ENCODE measurements at regions not wholly inside any gene's neighbourhood (a gene's known extent, or its start where the extent isn't known, plus 50 kb on each side); places are given as distances from the start of the nearest gene placed in this dataset.

DNA sequence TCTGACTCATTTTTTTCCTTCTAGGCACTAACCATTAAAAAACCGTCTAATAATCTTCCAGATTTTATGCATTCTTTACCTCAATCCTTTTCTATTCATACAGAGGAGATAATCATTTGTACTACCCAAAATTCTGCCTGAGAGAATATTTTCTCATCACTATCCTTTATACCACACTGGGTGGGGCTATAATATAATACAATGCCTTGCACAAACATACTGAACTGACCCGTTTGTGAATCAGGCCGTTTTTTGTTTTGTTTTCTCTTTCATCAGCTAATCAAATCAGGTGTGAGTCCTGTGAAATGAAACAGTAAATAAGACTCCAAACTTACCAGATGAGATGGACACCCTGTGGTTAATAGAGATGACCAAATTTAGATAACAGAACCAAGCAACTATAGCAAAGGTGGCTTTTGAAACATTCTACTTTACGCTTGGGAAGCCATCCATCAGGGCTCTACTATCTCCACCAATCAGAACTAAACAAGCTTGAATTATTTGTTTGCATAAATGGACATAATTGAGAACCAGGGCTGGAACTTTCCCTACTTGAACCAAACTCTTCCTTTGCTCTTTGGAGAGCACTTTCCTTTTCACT lies 573.0 kb downstream of the GABRG1 start:
- ChIA-PET CTCF (ENCODE audit: low intra/inter-chr PET ratio, low total read pairs) (no interaction called here), POLR2A (no interaction called here)
- Histone ChIP-seq H3K27ac (ENCODE audit: extremely low read length, insufficient read depth, low read length) (no peak overlapping the region), H2AFZ (ENCODE audit: low read length) (no peak overlapping the region), H3K9ac (ENCODE audit: insufficient read depth, low read depth, low read length) (no peak overlapping the region), H3K9me3 (ENCODE audit: low read length) (no peaks in the 10 kb centered on the region), H3K27me3 (ENCODE audit: control insufficient read depth in 1 of 2, insufficient read depth in 2 of 2, low read length in 2 of 2) (no peaks in the 10 kb centered on the region), H3K4me2 (ENCODE audit: low read depth, low read length) (no peak overlapping the region), H3K4me3 (replicated peaks in 1 of 3; ENCODE audit: insufficient read depth in 1 of 3, low read depth in 2 of 3, low read length in 3 of 3) (no peak overlapping the region), H3K4me1 (ENCODE audit: insufficient read depth, low read length) (no peaks in the 10 kb centered on the region), H4K20me1 (ENCODE audit: insufficient read depth, low read length) (no peaks in the 10 kb centered on the region), H3K79me2 (ENCODE audit: insufficient read depth, low read length) (no peaks in the 10 kb centered on the region), H3K36me3 (replicated peaks in 1 of 2; ENCODE audit: control insufficient read depth in 1 of 2, insufficient read depth in 2 of 2, low read length in 2 of 2) (no peaks in the 10 kb centered on the region)
- WGBS (ENCODE audit: low lambda C conversion rate) = 0% methylated on average over 4 of the region's 4 CpGs
- intact Hi-C loops (cut with micrococcal nuclease; ENCODE audit: unreplicated experiment) = no loop called here
- in situ Hi-C loops (cut with HindIII; ENCODE audit: extremely low pct_ligation_motif_present, low pct_unique_long_range_greater_than_20kb) = no loop called here
- TF ChIP-seq RNF2 (conservative IDR thresholded peaks at IDR 0.05; ENCODE audit: low read depth) = no peak
- no peak for TF ChIP-seq ZNF431 (CRISPR knock-in tag; IDR thresholded peaks at IDR 0.05; ENCODE audit: borderline replicate concordance, low read depth)
- TF ChIP-seq ZUFSP (CRISPR knock-in tag; IDR thresholded peaks at IDR 0.05; ENCODE audit: borderline replicate concordance) = no peak
- no peak for TF ChIP-seq ZNF703 (CRISPR knock-in tag; IDR thresholded peaks at IDR 0.05; ENCODE audit: borderline replicate concordance)
- no peak for TF ChIP-seq ZNF546 (CRISPR knock-in tag; conservative IDR thresholded peaks at IDR 0.05)
- no peak for TF ChIP-seq GLI4 (CRISPR knock-in tag; IDR thresholded peaks at IDR 0.05; ENCODE audit: borderline replicate concordance)
- TF ChIP-seq, protein P1, sequence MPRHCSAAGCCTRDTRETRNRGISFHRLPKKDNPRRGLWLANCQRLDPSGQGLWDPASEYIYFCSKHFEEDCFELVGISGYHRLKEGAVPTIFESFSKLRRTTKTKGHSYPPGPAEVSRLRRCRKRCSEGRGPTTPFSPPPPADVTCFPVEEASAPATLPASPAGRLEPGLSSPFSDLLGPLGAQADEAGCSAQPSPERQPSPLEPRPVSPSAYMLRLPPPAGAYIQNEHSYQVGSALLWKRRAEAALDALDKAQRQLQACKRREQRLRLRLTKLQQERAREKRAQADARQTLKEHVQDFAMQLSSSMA (CRISPR knock-in tag; IDR thresholded peaks at IDR 0.05) = no peak
- no peak for TF ChIP-seq RARA (CRISPR knock-in tag; IDR thresholded peaks at IDR 0.05)
- no peak for TF ChIP-seq CHD2 (IDR thresholded peaks at IDR 0.05; ENCODE audit: low read depth, low read length)
- no peak for TF ChIP-seq ELF3 (CRISPR knock-in tag; IDR thresholded peaks at IDR 0.05)
- no peak for TF ChIP-seq ARHGAP35 (CRISPR knock-in tag; IDR thresholded peaks at IDR 0.05; ENCODE audit: borderline replicate concordance)
- no peak for TF ChIP-seq KLF11 (CRISPR knock-in tag; IDR thresholded peaks at IDR 0.05)
- no peak for TF ChIP-seq SNRNP70 (IDR thresholded peaks at IDR 0.05; ENCODE audit: low read depth, low read length)
- TF ChIP-seq, protein P2, sequence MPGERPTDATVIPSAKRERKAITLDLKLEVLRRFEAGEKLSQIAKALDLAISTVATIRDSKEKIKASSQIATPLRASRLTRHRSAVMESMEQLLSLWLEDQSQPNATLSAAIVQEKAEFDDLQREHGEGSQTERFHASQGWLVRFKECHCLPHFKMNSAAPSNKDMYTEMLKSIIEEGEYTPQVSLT (CRISPR knock-in tag; IDR thresholded peaks at IDR 0.05; ENCODE audit: borderline replicate concordance, low read depth) = no peak
- no peak for TF ChIP-seq SRY (CRISPR knock-in tag; IDR thresholded peaks at IDR 0.05)
- no peak for TF ChIP-seq ZBTB39 (CRISPR knock-in tag; IDR thresholded peaks at IDR 0.05)
- no peak for TF ChIP-seq DR1 (CRISPR knock-in tag; IDR thresholded peaks at IDR 0.05)
- no peak for TF ChIP-seq SKI (IDR thresholded peaks at IDR 0.05; ENCODE audit: partially characterized antibody)
- no peak for TF ChIP-seq IKZF5 (CRISPR knock-in tag; IDR thresholded peaks at IDR 0.05)
- no TSS peak for BruUV-seq (replicated peaks)
- FAIRE-seq = no peak
- ATAC-seq = no peak
- DNase-seq (ENCODE audit: low spot score) = no peak

All from HepG2 (cell line).